ENCODE measurements at regions not wholly inside any gene's neighbourhood (a gene's known extent, or its start where the extent isn't known, plus 50 kb on each side); places are given as distances from the start of the nearest gene placed in this dataset.

- no peaks in the 10 kb centered on the region for H3K4me1 Mint-ChIP-seq
Observed at GRCh38 chr4:41480896-41481311, 57.1 kb upstream of the LIMCH1 start.

DNA sequence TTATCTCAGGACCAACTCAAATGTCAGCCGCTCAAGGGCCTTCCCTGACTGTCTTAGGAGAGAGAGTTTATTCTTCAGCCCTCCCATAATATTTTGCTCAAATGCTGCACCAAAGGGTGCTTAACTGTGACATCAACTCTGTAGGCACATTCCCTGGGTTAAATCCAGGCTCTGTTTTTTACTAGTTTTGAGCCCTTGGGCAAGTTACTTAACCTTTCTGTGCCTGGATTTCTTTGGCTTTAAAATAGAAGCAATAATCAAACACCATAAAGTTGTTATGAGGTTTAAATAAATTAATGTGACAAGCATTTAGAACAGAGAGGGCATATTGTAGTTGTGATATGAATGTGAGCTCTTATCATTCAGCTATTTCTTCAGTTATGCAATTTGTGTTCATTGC is 54.2 kb upstream of the LIMCH1 start:
- Mint-ChIP-seq H3K9me3 (no peaks in the 10 kb centered on the region), H3K27ac (ENCODE audit: low read depth) (no peak overlapping the region), H3K36me3 (ENCODE audit: insufficient read depth) (no peaks in the 10 kb centered on the region), H3K4me1 (no peaks in the 10 kb centered on the region), H3K27me3 (no peaks in the 10 kb centered on the region), H3K4me3 (no peak overlapping the region)
- ATAC-seq (replicated peaks; ENCODE audit: extremely low read depth, poor library complexity, severe bottlenecking) (no peak), DNase-seq (ENCODE audit: low spot score in 2 of 2) (no peak)

More at GRCh38 chr4:41480896-41481311, 57.1 kb upstream of the LIMCH1 start:
- no peak overlapping the region for H3K4me3 Mint-ChIP-seq
- DNase-seq (ENCODE audit: low spot score in 2 of 2), result no peak
- H3K9me3 Mint-ChIP-seq, result no peaks in the 10 kb centered on the region
- no peak for ATAC-seq (replicated peaks; ENCODE audit: extremely low read depth, poor library complexity, severe bottlenecking)
- H3K27me3 Mint-ChIP-seq, result no peaks in the 10 kb centered on the region
- H3K27ac Mint-ChIP-seq (ENCODE audit: low read depth), result no peak overlapping the region
- no peaks in the 10 kb centered on the region for H3K36me3 Mint-ChIP-seq (ENCODE audit: insufficient read depth)

DNA sequence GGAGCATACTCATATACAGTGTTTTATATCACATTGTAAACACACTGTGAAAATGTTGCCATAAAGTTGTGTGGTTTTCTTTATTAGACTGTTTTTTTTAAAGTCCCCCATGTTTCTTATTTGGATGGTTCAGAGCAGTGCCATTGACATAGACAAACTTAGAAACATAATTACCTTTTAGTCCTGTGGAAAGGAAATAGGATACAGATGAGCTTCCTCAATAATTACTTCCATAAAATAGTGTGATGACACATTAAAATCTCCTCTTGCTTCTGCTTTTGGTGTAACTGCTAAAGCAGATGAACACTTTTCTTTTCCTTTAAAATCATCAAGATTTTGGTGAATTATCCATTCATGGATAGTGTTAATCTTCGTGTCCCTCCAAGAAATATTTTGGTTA is 52.9 kb upstream of the LIMCH1 start:
- DNase-seq (ENCODE audit: low spot score in 2 of 2) (no peak), ATAC-seq (replicated peaks; ENCODE audit: extremely low read depth, poor library complexity, severe bottlenecking) (no peak)
- Mint-ChIP-seq H3K4me1 (no peaks in the 10 kb centered on the region), H3K4me3 (no peak overlapping the region), H3K9me3 (no peaks in the 10 kb centered on the region), H3K27ac (ENCODE audit: low read depth) (no peak overlapping the region), H3K27me3 (no peaks in the 10 kb centered on the region), H3K36me3 (ENCODE audit: insufficient read depth) (no peaks in the 10 kb centered on the region)

DNA sequence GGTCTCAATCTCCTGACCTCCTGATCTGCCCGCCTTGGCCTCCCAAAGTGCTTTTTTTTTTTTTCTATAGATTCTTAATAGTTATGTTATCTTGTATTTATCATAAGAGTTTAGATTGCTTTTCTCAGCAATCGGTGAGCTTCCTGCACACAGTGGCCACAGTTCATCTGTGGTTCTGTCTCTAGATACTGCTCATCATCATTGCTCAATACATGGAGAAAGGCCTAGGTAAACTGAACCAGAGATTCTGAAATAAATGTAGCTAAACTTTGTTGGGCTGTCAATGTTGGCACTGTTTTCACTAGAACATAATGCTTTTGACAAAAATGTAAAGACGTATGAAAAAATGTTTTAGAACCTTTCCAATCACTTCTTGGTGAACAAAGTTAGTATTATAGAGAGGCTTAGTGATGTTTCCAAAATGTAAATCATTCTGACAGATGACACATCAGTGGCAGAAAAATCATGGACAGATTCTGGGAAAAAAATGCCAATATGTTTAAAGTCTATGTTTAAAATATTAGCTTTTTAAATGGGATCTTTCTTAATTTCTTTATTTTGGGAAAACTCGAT is 50.0 kb upstream of the LIMCH1 start:
- H3K4me1 Mint-ChIP-seq, result no peaks in the 10 kb centered on the region
- H3K36me3 Mint-ChIP-seq (ENCODE audit: insufficient read depth), result no peaks in the 10 kb centered on the region
- no peak overlapping the region for H3K4me3 Mint-ChIP-seq
- ATAC-seq (replicated peaks; ENCODE audit: extremely low read depth, poor library complexity, severe bottlenecking), result no peak
- no peak for DNase-seq (ENCODE audit: low spot score in 2 of 2)
- H3K27ac Mint-ChIP-seq (ENCODE audit: low read depth), result no peak overlapping the region
- H3K9me3 Mint-ChIP-seq, result no peaks in the 10 kb centered on the region
- H3K27me3 Mint-ChIP-seq, result no peaks in the 10 kb centered on the region

Data from central memory CD8-positive, alpha-beta T cell (primary cell).